Fibroblast of skin of abdomen (primary cell): ENCODE measurements at regions not wholly inside any gene's neighbourhood (a gene's known extent, or its start where the extent isn't known, plus 50 kb on each side); places are given as distances from the start of the nearest gene placed in this dataset.
"Not testable (repeated sequence)": the region's sequence is repeated elsewhere in the genome, so short reads cannot be mapped to it uniquely, and the experiment has no call there.

ENCODE experiments used
- DNase-seq: peaks from one replicate; pipeline ENCODE4 v3.0.0-alpha.2; 2013

- DNase-seq, result not testable (repeated sequence)
Measured at GRCh38 chr13:86253497-86253896, 454.3 kb upstream of the SLITRK6 start.

- not testable (repeated sequence) for DNase-seq
Measured at GRCh38 chr13:86255820-86256219, 456.6 kb upstream of the SLITRK6 start.

GRCh38 chr13:86269511-86269910, 470.3 kb upstream of the SLITRK6 start:
- DNase-seq, result no peak

- DNase-seq, result no peak
Measured at GRCh38 chr13:86282442-86282841, 483.2 kb upstream of the SLITRK6 start.

GRCh38 chr13:86283031-86283430, 483.8 kb upstream of the SLITRK6 start:
- no peak for DNase-seq

GRCh38 chr13:86298725-86299124, 499.5 kb upstream of the SLITRK6 start:
- DNase-seq, result no peak

GRCh38 chr13:86299128-86299527, 499.9 kb upstream of the SLITRK6 start:
- no peak for DNase-seq

GRCh38 chr13:86309881-86310280, 510.7 kb upstream of the SLITRK6 start:
- no peak for DNase-seq

- DNase-seq, result no peak
Measured at GRCh38 chr13:86313421-86313820, 514.2 kb upstream of the SLITRK6 start.

- DNase-seq, result no peak
Measured at GRCh38 chr13:86318450-86318849, 519.2 kb upstream of the SLITRK6 start.

GRCh38 chr13:86324191-86324590, 525.0 kb upstream of the SLITRK6 start:
- DNase-seq, result no peak

GRCh38 chr13:86355301-86355700, 556.1 kb upstream of the SLITRK6 start:
- DNase-seq, result no peak

GRCh38 chr13:86357106-86357505, 557.9 kb upstream of the SLITRK6 start:
- DNase-seq, result no peak

- DNase-seq, result not testable (repeated sequence)
Measured at GRCh38 chr13:86363749-86364148, 564.5 kb upstream of the SLITRK6 start.

- DNase-seq, result no peak
Measured at GRCh38 chr13:86368924-86369323, 569.7 kb upstream of the SLITRK6 start.

- no peak for DNase-seq
Measured at GRCh38 chr13:86377451-86377850, 578.2 kb upstream of the SLITRK6 start.

- no peak for DNase-seq
Measured at GRCh38 chr13:86378628-86379027, 579.4 kb upstream of the SLITRK6 start.

- no peak for DNase-seq
Measured at GRCh38 chr13:86383151-86383550, 583.9 kb upstream of the SLITRK6 start.

GRCh38 chr13:86383561-86383960, 584.3 kb upstream of the SLITRK6 start:
- DNase-seq, result no peak

GRCh38 chr13:86397635-86398034, 598.4 kb upstream of the SLITRK6 start:
- no peak for DNase-seq

- DNase-seq, result no peak
Measured at GRCh38 chr13:86399572-86399971, 600.4 kb upstream of the SLITRK6 start.

- DNase-seq, result no peak
Measured at GRCh38 chr13:86402500-86402899, 603.3 kb upstream of the SLITRK6 start.

GRCh38 chr13:86403181-86403580, 604.0 kb upstream of the SLITRK6 start:
- no peak for DNase-seq

- no peak for DNase-seq
Measured at GRCh38 chr13:86409466-86410241, 610.4 kb upstream of the SLITRK6 start.
